ELR (cell line): ENCODE measurements at regions not wholly inside any gene's neighbourhood (a gene's known extent, or its start where the extent isn't known, plus 50 kb on each side); places are given as distances from the start of the nearest gene placed in this dataset.

Experiments used
- DNase-seq: peaks from one replicate; pipeline ENCODE4 v3.0.0-alpha.2; 2015; ENCODE audit warnings: low read depth

DNA sequence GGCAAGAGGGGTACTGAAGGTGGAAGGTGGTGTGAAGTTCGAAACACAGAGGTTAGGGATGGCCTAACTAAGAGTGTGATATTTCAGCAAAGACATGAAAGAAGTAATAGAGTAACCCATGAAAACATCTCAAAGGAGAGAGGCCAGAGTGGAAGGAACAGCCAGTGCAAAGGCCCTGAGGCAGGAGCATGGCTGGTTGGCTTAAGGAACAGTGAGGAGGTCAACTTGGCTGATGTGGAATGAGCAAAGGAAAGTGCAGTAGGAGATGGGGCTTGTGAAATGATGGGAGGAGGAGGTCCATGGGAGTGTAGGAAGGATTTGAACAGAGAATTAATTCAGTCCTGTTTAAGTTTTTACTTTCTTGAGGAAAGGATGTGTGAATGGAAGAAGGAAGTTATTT is 178.3 kb upstream of the ZNF608 start:
- no peak for DNase-seq

GRCh38 chr5:124927735-124928134 is 181.3 kb upstream of the ZNF608 start:
- DNase-seq = peak; percentile 40

GRCh38 chr5:124929000-124929399 is 182.6 kb upstream of the ZNF608 start:
- no peak for DNase-seq

DNA sequence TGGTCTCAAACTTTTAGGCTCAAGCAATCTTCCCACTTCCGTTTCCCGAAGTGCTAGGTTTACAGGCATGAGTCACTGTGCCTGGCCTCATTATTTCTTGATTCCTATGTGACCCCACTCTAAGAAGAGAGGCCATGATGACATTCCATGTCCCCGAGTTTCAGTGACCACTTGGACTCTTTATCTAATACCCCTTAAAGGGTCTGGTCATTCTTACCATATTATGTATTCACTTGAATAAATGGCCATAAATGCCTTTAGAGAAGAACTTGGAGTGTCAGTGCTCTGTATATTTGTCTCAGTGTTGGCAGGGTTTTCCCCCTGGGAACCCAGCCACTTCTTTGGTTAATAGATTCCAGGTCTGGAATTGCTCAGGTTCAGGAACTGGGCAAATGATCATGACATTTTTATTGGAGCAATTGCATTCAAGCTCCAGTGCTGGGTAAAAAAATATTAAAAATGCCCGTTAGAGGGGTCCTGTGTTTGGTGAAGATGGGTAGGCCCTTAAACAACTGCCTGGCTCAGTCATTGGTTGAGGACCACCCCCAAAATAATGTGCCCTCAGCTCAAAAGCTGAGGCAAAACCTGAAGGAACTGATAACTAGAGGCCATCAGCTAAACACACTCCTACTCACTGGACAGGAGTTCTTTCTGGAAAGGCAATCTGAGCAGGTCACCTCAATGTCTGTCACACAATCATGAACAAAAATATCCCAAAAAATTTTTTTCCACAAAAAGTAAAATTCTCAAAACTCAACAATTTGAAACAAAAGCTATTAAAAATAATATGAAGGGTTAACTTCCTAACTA is 186.6 kb upstream of the ZNF608 start:
- DNase-seq = peak; percentile 23

DNA sequence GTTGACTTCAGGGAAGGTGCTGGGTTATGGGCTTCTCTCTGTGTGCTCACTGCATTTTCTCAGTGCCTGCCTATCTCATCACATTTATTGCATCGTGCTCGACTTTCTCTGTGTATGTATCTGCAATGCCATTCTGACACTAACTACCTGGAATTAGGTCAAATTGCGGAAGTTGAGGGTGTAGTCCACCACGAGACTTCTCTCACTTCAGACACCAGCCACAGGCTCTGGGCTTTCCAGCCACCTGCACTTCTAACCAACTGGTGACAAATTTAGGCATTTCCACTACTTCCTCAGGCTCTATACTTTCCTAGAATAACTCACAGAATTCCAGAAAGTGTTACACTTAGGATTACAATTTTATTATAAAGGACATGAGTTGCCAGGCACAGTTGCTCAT is 188.6 kb upstream of the ZNF608 start:
- no peak for DNase-seq

DNA sequence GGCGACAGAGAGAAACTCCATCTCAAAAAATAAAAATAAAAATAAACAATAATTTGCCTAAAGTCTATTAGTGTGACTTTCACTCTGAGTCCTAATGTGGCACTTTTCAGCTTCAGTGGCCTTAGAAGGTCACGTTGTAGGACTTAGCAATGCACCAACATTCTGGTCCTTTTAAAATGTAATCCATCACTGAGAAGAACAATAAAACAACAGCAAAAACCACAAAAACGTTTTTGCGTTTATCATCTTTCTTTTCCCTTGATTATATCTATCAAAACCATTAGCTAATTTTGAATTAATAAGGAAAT is 190.1 kb upstream of the ZNF608 start:
- DNase-seq = no peak

- DNase-seq = no peak
These were observed 194.9 kb upstream of the ZNF608 start for GRCh38 chr5:124941051-124942049.

DNA sequence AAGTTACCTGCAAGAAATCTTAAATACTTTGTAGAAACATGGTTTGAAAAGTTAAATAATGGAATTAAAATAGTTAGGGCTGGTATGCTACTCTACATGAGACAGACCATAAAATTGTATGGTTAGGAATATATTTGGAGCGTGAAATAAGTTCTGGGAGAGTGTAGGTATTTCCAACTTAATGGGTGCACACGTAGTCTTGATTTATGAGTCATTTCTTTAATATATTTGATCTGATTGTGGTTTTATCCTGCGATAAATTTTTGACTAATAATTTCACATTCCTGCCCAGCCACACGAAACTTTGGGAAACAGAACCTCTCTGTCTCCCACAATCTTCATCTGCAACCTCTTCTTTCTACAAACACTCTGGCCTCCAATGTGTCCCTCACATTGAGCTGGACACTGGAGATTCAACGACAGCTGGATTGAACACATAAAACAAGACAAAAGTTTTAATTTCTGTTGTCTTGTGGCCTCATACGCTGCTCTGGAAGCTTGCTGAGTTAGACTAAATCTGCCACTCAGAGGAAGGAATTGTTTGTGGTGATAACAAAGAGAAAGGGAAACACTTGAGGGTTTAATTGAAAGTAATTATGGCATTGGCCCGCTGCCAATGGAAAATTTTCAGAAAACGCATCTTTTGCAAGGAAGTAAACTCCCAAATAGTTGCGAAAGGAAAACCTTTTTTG is 201.8 kb upstream of the ZNF608 start:
- no peak for DNase-seq

- DNase-seq = no peak
These were observed 202.4 kb upstream of the ZNF608 start for GRCh38 chr5:124948754-124949275.

DNA sequence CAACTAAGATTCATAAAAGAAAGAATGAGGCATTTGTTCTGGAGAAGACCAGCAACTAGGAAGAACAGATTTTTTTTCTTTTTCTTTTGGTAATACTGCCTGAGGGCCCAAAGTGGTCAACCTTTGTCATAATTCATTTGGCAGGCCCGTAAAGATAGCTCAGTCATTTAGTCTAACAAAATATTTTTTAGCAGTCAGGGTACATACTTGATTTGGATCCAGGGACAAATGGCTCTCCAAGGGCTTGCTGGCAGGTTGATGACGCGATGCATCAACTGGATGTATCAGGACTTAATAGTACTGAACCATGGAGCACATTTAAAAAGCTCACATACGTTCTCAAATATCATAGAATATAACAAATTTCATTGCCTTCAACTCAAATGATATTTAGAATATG is 203.4 kb upstream of the ZNF608 start:
- no peak for DNase-seq

- DNase-seq = no peak
These were observed 204.7 kb upstream of the ZNF608 start for GRCh38 chr5:124951105-124951504.

DNA sequence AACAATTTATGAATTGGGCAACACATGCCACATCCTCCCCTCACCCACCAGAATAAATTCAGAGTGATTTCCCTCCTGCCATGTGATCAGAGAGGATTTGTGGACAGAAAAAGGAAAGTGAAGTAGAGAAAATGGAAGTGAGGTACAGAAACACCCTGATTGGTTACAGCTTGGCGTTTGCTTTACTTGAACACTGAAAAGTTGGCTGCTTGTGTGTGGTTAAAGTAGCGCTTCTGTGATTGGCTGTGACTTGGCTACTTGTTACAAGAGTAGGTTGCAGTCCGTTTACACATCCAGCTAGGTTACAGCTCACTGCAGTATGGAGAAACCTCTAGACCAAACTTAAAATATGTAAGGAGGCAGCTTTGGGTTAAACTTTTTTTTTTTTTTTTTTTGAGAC is 205.2 kb upstream of the ZNF608 start:
- DNase-seq = no peak

DNA sequence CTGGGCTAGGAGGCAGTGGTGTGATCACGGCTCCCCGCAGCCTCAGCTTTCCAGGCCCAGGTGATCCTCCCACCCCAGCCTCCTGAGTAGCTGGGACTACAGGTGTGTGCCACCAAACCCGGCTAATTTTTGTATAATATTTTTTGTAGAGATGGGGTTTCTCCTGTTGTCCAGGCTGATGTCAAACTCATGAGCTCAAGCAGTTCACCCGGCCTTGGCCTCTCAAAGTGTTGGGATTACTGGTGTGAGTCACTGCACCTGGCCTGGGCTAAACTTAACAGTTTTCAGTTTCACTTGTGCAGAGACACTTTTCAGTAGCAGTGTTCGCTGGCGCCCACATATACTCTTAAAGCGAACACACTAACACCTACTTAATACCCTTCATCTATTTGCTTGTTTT is 205.6 kb upstream of the ZNF608 start:
- no peak for DNase-seq

DNA sequence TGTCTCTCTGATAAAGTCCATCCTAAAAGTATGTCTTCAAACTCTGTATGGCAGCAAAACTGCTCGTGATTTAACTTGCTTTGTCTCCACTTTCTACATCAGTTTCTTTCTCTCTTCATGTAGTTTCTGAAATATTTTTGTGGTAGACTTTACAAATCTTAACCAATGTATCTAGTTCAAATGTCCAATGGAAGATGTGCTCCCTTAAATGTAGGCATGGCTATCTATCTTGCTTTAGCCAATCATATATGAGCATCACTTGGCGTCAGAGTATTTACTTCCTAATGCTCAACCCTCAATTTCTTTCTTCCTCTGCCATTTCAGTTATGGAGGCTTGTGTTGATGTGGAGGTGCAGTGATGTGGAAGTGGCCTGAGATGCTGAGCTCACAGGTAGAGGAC is 206.1 kb upstream of the ZNF608 start:
- DNase-seq = no peak

- DNase-seq = no peak
These were observed 208.3 kb upstream of the ZNF608 start for GRCh38 chr5:124954784-124955183.

GRCh38 chr5:124956471-124957029 is 210.1 kb upstream of the ZNF608 start:
- DNase-seq = no peak

DNA sequence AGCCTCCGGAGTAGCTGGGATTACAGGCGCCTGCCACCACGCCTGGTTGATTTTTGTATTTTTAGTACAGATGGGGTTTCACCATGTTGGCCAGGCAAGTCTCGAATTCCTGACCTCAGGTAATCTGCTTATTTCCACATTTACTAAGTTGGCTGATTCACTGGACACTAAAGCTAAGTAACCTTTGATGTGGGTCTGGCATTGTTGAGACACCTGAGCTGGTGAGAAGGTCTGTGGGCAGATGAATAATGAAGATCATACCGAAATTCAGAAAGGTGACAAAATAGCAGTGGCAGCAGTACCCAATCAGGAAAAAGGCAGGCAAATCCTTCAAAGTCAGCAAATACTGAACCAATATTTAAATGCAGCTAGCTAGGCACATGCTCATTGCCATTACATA is 210.6 kb upstream of the ZNF608 start:
- DNase-seq = no peak

GRCh38 chr5:124960266-124960665 is 213.8 kb upstream of the ZNF608 start:
- DNase-seq = no peak

GRCh38 chr5:124961521-124961920 is 215.1 kb upstream of the ZNF608 start:
- no peak for DNase-seq

DNA sequence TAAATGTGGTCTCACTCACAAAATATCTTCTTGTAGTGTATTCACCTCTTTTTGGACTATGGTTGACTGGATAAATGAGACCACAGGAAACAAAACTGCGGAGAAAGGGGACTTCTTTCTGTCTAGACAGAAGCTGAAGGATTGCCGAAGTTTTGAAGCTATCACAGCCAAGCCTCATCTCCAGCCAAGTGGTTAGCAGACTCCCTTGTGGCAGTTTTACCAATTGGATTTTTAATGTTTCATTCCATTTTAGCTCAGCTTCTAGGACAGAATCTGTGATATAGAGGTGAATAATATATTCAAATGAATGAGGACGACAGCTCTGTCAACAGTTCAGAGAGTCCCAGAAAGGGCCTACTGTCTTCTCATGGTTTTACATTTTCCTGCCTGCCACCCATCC is 215.7 kb upstream of the ZNF608 start:
- DNase-seq = no peak

DNA sequence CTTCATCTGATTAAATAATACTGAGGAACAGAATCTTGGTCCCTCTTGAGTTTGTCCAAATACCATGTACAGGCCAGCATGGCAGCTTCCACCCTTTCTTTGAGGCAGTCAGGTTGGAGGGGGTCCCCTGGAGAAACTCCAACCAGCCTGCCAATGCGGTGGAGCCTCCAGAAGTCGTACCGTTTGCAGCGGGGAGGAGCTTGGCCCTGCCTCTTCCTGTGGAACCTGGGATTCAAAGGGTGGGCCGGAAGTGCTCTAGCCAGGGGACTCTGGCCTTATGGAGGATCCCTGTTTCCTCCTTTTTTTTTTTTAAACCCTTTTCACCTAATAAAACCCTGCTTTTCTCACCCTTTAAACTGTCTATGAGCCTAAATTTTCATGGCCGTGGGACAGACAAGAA is 216.3 kb upstream of the ZNF608 start:
- no peak for DNase-seq
